Stomach smooth muscle (tissue), 2 donors: ENCODE measurements at regions not wholly inside any gene's neighbourhood (a gene's known extent, or its start where the extent isn't known, plus 50 kb on each side); places are given as distances from the start of the nearest gene placed in this dataset.
A peak's percentile ranks its signal among the peaks of the same experiment; 100 is the strongest.
"Not testable (repeated sequence)": the region's sequence is repeated elsewhere in the genome, so short reads cannot be mapped to it uniquely, and the experiment has no call there.

ENCODE experiments used
- H3K27ac ChIP-seq: one replicate; pipeline ENCODE4 v1.7.0; 2013; ENCODE audit warnings: mild to moderate bottlenecking, low read length, inconsistent platforms
- H3K27me3 ChIP-seq, 2 donors: one replicate each; pipeline ENCODE4 v1.7.0; 2013; ENCODE audit warnings: low read length in 2 of 2; ENCODE audit not compliant: insufficient read depth in 2 of 2, control insufficient read depth in 1 of 2
- H3K36me3 ChIP-seq, 2 donors: one replicate each; pipeline ENCODE4 v1.7.0; 2013; ENCODE audit warnings: low read length in 2 of 2; ENCODE audit not compliant: control insufficient read depth in 2 of 2, insufficient read depth in 2 of 2
- H3K4me1 ChIP-seq: one replicate; pipeline ENCODE4 v1.7.0; 2013; ENCODE audit warnings: low read length; ENCODE audit not compliant: control insufficient read depth, insufficient read depth
- H3K4me3 ChIP-seq, 2 donors: one replicate each; pipeline ENCODE4 v1.7.0; 2013; ENCODE audit warnings: low read length in 2 of 2
- H3K9ac ChIP-seq, 2 donors: one replicate each; pipeline ENCODE4 v1.7.0; 2013; ENCODE audit warnings: low read length in 2 of 2, mild to moderate bottlenecking in 1 of 2
- H3K9me3 ChIP-seq, 2 donors: one replicate each; pipeline ENCODE4 v1.7.0; 2013; ENCODE audit warnings: low read length in 2 of 2; ENCODE audit not compliant: control insufficient read depth in 2 of 2
- donor health status: healthy.
- donor health status: Pancreatic carcinoma.

GRCh38 chr4:58303456-58303855 lies 1193.3 kb upstream of the IGFBP7 start:
- Histone ChIP-seq H3K4me1 (peaks cover 3% of the 10 kb centered on the region), H3K27ac (no peak overlapping the region), H3K27me3 (no peaks in the 10 kb centered on the region), H3K36me3 (no peaks in the 10 kb centered on the region), H3K4me3 (no peak overlapping the region), H3K9me3 (no peaks in the 10 kb centered on the region), H3K9ac (no peak overlapping the region)

GRCh38 chr4:58301376-58301999 lies 1191.3 kb upstream of the IGFBP7 start:
- Histone ChIP-seq H3K27ac (peak overlapping the region; percentile 32), H3K9me3 (no peaks in the 10 kb centered on the region), H3K4me1 (peaks cover 3% of the 10 kb centered on the region), H3K4me3 (peak overlapping the region; percentile 1 to 9), H3K9ac (no peak overlapping the region), H3K27me3 (no peaks in the 10 kb centered on the region), H3K36me3 (no peaks in the 10 kb centered on the region)

GRCh38 chr4:58286335-58286734 lies 1176.2 kb upstream of the IGFBP7 start:
- Histone ChIP-seq H3K9ac (no peak overlapping the region), H3K4me3 (no peak overlapping the region), H3K27ac (no peak overlapping the region), H3K36me3 (no peaks in the 10 kb centered on the region), H3K9me3 (no peaks in the 10 kb centered on the region), H3K4me1 (no peaks in the 10 kb centered on the region), H3K27me3 (no peaks in the 10 kb centered on the region)

- not testable (repeated sequence) for H3K4me1 ChIP-seq, H3K36me3 ChIP-seq, H3K27me3 ChIP-seq, H3K4me3 ChIP-seq, H3K27ac ChIP-seq, H3K9ac ChIP-seq, H3K9me3 ChIP-seq
Observed at GRCh38 chr4:58280928-58281327, 1170.7 kb upstream of the IGFBP7 start.

- H3K9me3 ChIP-seq, result no peaks in the 10 kb centered on the region
- no peak overlapping the region for H3K27ac ChIP-seq
Observed at GRCh38 chr4:58275856-58276255, 1165.7 kb upstream of the IGFBP7 start.

GRCh38 chr4:58274553-58274952 lies 1164.4 kb upstream of the IGFBP7 start:
- no peaks in the 10 kb centered on the region for H3K27me3 ChIP-seq
- H3K4me1 ChIP-seq, result no peaks in the 10 kb centered on the region
- no peak overlapping the region for H3K9ac ChIP-seq
- no peak overlapping the region for H3K4me3 ChIP-seq
- no peak overlapping the region for H3K27ac ChIP-seq
- H3K9me3 ChIP-seq, result no peaks in the 10 kb centered on the region
- H3K36me3 ChIP-seq, result no peaks in the 10 kb centered on the region

More at GRCh38 chr4:58275856-58276255, 1165.7 kb upstream of the IGFBP7 start:
- Histone ChIP-seq H3K36me3 (no peaks in the 10 kb centered on the region), H3K4me3 (no peak overlapping the region), H3K4me1 (no peaks in the 10 kb centered on the region), H3K27me3 (no peaks in the 10 kb centered on the region), H3K9ac (no peak overlapping the region)

- Histone ChIP-seq H3K9me3 (no peaks in the 10 kb centered on the region), H3K27ac (no peak overlapping the region), H3K9ac (no peak overlapping the region), H3K36me3 (no peaks in the 10 kb centered on the region), H3K27me3 (no peaks in the 10 kb centered on the region), H3K4me3 (no peak overlapping the region), H3K4me1 (no peaks in the 10 kb centered on the region)
Observed at GRCh38 chr4:58272311-58272710, 1162.1 kb upstream of the IGFBP7 start.

GRCh38 chr4:58265734-58266133 lies 1155.5 kb upstream of the IGFBP7 start:
- Histone ChIP-seq H3K36me3 (no peaks in the 10 kb centered on the region), H3K27me3 (no peaks in the 10 kb centered on the region), H3K27ac (no peak overlapping the region), H3K9ac (no peak overlapping the region), H3K9me3 (no peaks in the 10 kb centered on the region), H3K4me1 (peaks cover 7% of the 10 kb centered on the region), H3K4me3 (no peak overlapping the region)

- H3K36me3 ChIP-seq, result no peaks in the 10 kb centered on the region
- peaks cover 7% of the 10 kb centered on the region for H3K4me1 ChIP-seq
- no peaks in the 10 kb centered on the region for H3K9me3 ChIP-seq
- H3K4me3 ChIP-seq, result no peak overlapping the region
- H3K27me3 ChIP-seq, result no peaks in the 10 kb centered on the region
- H3K27ac ChIP-seq, result no peak overlapping the region
- no peak overlapping the region for H3K9ac ChIP-seq
Observed at GRCh38 chr4:58261526-58261925, 1151.3 kb upstream of the IGFBP7 start.

GRCh38 chr4:58254291-58254690 lies 1144.1 kb upstream of the IGFBP7 start:
- no peak overlapping the region for H3K9ac ChIP-seq
- H3K27ac ChIP-seq, result no peak overlapping the region
- no peaks in the 10 kb centered on the region for H3K4me1 ChIP-seq
- no peaks in the 10 kb centered on the region for H3K36me3 ChIP-seq
- no peaks in the 10 kb centered on the region for H3K27me3 ChIP-seq
- no peaks in the 10 kb centered on the region for H3K9me3 ChIP-seq
- no peak overlapping the region for H3K4me3 ChIP-seq

- Histone ChIP-seq H3K4me3 (no peak overlapping the region), H3K36me3 (no peaks in the 10 kb centered on the region)
Observed at GRCh38 chr4:58252656-58253055, 1142.5 kb upstream of the IGFBP7 start.

More at GRCh38 chr4:58252656-58253055, 1142.5 kb upstream of the IGFBP7 start:
- no peaks in the 10 kb centered on the region for H3K27me3 ChIP-seq
- no peak overlapping the region for H3K27ac ChIP-seq
- H3K9me3 ChIP-seq, result no peaks in the 10 kb centered on the region
- no peaks in the 10 kb centered on the region for H3K4me1 ChIP-seq
- H3K9ac ChIP-seq, result no peak overlapping the region
